ENCODE measurements at regions not wholly inside any gene's neighbourhood (a gene's known extent, or its start where the extent isn't known, plus 50 kb on each side); places are given as distances from the start of the nearest gene placed in this dataset.
"Not testable (repeated sequence)": the region's sequence is repeated elsewhere in the genome, so short reads cannot be mapped to it uniquely, and the experiment has no call there.

DNA sequence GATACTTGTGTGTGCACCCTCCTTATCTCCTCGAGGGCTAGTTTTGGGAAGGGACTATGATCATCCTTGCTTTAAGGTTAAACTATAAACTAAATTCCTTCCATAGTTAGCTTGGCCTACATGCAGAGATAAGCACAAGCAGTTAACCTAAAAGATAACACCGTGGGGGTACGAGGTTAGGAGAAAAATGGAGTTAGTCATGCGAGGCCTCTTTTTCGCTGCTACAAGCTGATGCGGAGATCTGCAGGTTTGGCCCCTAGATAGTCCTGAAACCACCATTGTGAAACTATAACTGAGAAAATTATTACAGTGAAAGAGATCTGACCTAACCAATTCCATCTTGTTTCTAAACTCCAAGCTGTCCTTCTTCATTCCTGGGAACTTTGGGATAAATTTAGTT is 113.7 kb upstream of the ZKSCAN2 start:
- POLR2A ChIA-PET = no interaction called here
- no peak overlapping the region for H3K4me3 ChIP-seq (ENCODE audit: low read depth, low read length)
- CTCF ChIA-PET = no interaction called here
- TF ChIP-seq, protein P1, sequence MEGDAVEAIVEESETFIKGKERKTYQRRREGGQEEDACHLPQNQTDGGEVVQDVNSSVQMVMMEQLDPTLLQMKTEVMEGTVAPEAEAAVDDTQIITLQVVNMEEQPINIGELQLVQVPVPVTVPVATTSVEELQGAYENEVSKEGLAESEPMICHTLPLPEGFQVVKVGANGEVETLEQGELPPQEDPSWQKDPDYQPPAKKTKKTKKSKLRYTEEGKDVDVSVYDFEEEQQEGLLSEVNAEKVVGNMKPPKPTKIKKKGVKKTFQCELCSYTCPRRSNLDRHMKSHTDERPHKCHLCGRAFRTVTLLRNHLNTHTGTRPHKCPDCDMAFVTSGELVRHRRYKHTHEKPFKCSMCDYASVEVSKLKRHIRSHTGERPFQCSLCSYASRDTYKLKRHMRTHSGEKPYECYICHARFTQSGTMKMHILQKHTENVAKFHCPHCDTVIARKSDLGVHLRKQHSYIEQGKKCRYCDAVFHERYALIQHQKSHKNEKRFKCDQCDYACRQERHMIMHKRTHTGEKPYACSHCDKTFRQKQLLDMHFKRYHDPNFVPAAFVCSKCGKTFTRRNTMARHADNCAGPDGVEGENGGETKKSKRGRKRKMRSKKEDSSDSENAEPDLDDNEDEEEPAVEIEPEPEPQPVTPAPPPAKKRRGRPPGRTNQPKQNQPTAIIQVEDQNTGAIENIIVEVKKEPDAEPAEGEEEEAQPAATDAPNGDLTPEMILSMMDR (IDR thresholded peaks at IDR 0.05; ENCODE audit: insufficient read depth, low read length, missing control alignments) = no peak
- no peak for DNase-seq (ENCODE audit: low read depth, low spot score)

DNA sequence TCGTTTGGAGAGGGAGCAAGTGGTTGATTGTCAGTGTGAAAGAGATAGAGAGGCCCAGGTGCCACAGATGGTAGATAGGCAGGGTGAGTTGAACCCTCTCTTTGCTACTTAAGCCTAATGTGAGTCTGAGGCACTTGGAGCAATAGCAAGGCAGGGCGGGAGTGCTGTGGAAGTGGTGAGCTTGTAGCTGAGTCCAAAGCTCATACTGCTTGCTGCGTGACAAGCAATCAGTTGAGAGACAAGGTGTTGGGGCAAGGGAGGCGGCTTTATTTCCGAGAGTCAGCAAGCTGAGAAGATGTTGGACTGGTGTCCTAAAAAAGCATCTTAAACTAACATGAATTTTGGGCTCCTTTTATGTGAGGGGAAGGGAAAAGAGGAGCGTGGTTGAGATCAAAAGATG is 112.9 kb upstream of the ZKSCAN2 start:
- H3K4me3 ChIP-seq (ENCODE audit: low read depth, low read length) = no peak overlapping the region
- DNase-seq (ENCODE audit: low read depth, low spot score) = no peak
- ChIA-PET POLR2A (no interaction called here), CTCF (no interaction called here)
- TF ChIP-seq, protein P1 (IDR thresholded peaks at IDR 0.05; ENCODE audit: insufficient read depth, low read length, missing control alignments) = no peak

DNA sequence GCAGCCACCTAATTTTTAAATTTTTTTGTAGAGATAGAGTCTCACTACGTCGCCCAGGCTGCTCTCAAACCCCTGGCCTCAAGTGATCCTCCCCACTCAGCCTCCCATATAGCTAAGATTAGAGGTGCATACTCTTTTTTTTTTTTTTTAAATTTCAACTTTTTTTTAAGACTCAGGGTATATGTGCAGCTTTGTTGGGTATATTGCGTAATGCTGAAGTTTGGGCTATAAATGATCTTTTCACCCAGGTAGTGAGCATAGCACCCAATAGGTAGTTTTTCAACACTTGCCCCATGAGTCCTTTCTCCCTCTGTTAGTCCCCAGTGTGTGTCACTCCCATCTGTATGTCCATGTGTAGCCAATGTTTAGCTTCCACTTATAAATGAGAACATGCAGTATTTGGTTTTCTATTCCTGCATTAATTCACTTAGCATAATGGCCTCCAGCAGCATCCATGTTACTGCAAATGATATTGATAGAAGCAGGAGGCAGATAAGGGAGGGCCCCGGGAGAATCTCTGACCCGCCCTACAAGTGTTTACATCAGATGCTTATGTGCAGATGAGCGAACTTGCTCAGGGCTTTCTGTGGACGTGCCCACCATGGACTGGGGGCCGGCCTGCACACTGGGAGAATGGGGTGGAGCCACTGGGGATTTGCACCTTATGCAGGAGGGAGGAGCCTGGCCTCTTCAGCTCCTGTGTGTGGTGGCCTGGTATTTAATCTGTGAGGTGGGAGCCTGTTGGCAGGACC is 110.3 kb upstream of the ZKSCAN2 start:
- no peak for DNase-seq (ENCODE audit: low read depth, low spot score)
- CTCF ChIA-PET = no interaction called here
- H3K4me3 ChIP-seq (ENCODE audit: low read depth, low read length) = no peak overlapping the region
- TF ChIP-seq, protein P1 (IDR thresholded peaks at IDR 0.05; ENCODE audit: insufficient read depth, low read length, missing control alignments) = no peak
- POLR2A ChIA-PET = no interaction called here

GRCh38 chr16:25366078-25366477 is 108.4 kb upstream of the ZKSCAN2 start:
- ChIA-PET CTCF (no interaction called here), POLR2A (no interaction called here)
- TF ChIP-seq, protein P1 (IDR thresholded peaks at IDR 0.05; ENCODE audit: insufficient read depth, low read length, missing control alignments) = no peak
- no peak for DNase-seq (ENCODE audit: low read depth, low spot score)
- no peak overlapping the region for H3K4me3 ChIP-seq (ENCODE audit: low read depth, low read length)

- CTCF ChIA-PET; DNase-seq (ENCODE audit: low read depth, low spot score); POLR2A ChIA-PET; H3K4me3 ChIP-seq (ENCODE audit: low read depth, low read length): not testable (repeated sequence)
These were observed 101.9 kb upstream of the ZKSCAN2 start for GRCh38 chr16:25359516-25359915.

DNA sequence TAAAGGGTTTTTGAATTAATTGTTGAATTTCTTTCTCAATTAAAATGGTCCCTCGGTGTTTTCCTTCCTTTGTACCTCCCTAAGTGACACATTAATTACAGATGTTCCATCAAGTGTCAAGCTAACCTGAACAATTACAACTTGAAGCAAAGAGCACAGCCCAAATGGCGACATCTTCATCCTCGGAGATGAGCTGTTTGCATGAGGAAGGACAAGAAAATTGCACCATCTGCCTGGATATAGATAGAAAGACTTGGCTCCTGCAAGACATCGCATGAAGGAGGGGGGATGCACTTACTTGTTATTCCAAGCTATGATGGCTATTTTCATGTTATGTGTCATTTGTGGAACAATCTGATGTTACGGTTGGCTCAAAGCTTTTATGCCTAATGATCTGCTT is 86.4 kb upstream of the ZKSCAN2 start:
- no peak overlapping the region for H3K4me3 ChIP-seq (ENCODE audit: low read depth, low read length)

More for the DNA sequence above, 86.4 kb upstream of the ZKSCAN2 start:
- CTCF ChIA-PET = no interaction called here
- DNase-seq (ENCODE audit: low read depth, low spot score) = no peak
- POLR2A ChIA-PET = no interaction called here
- TF ChIP-seq, protein P1 (IDR thresholded peaks at IDR 0.05; ENCODE audit: insufficient read depth, low read length, missing control alignments) = no peak
